Upper lobe of left lung (tissue), 4 donors: ENCODE measurements at regions not wholly inside any gene's neighbourhood (a gene's known extent, or its start where the extent isn't known, plus 50 kb on each side); places are given as distances from the start of the nearest gene placed in this dataset.

Source experiments
- small RNA-seq, 4 donors: library from RNA; depleted of rRNA; stranded (forward); fragments of <200 nt; gene quantifications; one replicate each; pipeline ENCODE3, GENCODE V24; 2016

Small RNAs in the stretch of these regions (small RNA-seq; reads per million reads assigned to genes)
- gene RF00017, result 0 reads per million in 4 donors
- 0 reads per million in 4 donors for gene SCARNA16
